ENCODE measurements at regions not wholly inside any gene's neighbourhood (a gene's known extent, or its start where the extent isn't known, plus 50 kb on each side); places are given as distances from the start of the nearest gene placed in this dataset.

- Mint-ChIP-seq H3K9me3 (peaks cover 1% of the 10 kb centered on the region), H3K36me3 (no peaks in the 10 kb centered on the region), H3K27ac (no peak overlapping the region), H3K4me3 (no peak overlapping the region), H3K27me3 (ENCODE audit: low read depth) (no peaks in the 10 kb centered on the region), H3K4me1 (no peaks in the 10 kb centered on the region)
- POLR2A ChIA-PET, result no interaction called here
- DNase-seq (ENCODE audit: low spot score) (no peak), ATAC-seq (no peak)
- CTCF ChIA-PET, result no interaction called here
- no peak for TF ChIP-seq JUN (CRISPR knock-in tag; IDR thresholded peaks at IDR 0.05)
- TF ChIP-seq, protein P1, sequence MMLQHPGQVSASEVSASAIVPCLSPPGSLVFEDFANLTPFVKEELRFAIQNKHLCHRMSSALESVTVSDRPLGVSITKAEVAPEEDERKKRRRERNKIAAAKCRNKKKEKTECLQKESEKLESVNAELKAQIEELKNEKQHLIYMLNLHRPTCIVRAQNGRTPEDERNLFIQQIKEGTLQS (CRISPR knock-in tag; conservative IDR thresholded peaks at IDR 0.05), result no peak
- no peak for TF ChIP-seq NFE2L1 (CRISPR knock-in tag; IDR thresholded peaks at IDR 0.05)
- TF ChIP-seq ZNF263 (CRISPR knock-in tag; IDR thresholded peaks at IDR 0.05; ENCODE audit: low read depth), result no peak
- TF ChIP-seq, protein P2, sequence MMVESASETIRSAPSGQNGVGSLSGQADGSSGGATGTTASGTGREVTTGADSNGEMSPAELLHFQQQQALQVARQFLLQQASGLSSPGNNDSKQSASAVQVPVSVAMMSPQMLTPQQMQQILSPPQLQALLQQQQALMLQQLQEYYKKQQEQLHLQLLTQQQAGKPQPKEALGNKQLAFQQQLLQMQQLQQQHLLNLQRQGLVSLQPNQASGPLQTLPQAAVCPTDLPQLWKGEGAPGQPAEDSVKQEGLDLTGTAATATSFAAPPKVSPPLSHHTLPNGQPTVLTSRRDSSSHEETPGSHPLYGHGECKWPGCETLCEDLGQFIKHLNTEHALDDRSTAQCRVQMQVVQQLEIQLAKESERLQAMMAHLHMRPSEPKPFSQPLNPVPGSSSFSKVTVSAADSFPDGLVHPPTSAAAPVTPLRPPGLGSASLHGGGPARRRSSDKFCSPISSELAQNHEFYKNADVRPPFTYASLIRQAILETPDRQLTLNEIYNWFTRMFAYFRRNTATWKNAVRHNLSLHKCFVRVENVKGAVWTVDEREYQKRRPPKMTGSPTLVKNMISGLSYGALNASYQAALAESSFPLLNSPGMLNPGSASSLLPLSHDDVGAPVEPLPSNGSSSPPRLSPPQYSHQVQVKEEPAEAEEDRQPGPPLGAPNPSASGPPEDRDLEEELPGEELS (CRISPR knock-in tag; IDR thresholded peaks at IDR 0.05), result no peak
- no peak for TF ChIP-seq NR3C1 (CRISPR knock-in tag; conservative IDR thresholded peaks at IDR 0.05; ENCODE audit: low read depth)
- no peak for TF ChIP-seq GTF2I (CRISPR knock-in tag; conservative IDR thresholded peaks at IDR 0.05)
- TF ChIP-seq FOXP1 (CRISPR knock-in tag; IDR thresholded peaks at IDR 0.05; ENCODE audit: borderline replicate concordance), result no peak
- TF ChIP-seq, protein P3, sequence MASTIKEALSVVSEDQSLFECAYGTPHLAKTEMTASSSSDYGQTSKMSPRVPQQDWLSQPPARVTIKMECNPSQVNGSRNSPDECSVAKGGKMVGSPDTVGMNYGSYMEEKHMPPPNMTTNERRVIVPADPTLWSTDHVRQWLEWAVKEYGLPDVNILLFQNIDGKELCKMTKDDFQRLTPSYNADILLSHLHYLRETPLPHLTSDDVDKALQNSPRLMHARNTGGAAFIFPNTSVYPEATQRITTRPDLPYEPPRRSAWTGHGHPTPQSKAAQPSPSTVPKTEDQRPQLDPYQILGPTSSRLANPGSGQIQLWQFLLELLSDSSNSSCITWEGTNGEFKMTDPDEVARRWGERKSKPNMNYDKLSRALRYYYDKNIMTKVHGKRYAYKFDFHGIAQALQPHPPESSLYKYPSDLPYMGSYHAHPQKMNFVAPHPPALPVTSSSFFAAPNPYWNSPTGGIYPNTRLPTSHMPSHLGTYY (CRISPR knock-in tag; IDR thresholded peaks at IDR 0.05), result no peak
- TF ChIP-seq, protein P4, sequence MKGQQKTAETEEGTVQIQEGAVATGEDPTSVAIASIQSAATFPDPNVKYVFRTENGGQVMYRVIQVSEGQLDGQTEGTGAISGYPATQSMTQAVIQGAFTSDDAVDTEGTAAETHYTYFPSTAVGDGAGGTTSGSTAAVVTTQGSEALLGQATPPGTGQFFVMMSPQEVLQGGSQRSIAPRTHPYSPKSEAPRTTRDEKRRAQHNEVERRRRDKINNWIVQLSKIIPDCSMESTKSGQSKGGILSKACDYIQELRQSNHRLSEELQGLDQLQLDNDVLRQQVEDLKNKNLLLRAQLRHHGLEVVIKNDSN (CRISPR knock-in tag; IDR thresholded peaks at IDR 0.05), result no peak
- TF ChIP-seq, protein P5, sequence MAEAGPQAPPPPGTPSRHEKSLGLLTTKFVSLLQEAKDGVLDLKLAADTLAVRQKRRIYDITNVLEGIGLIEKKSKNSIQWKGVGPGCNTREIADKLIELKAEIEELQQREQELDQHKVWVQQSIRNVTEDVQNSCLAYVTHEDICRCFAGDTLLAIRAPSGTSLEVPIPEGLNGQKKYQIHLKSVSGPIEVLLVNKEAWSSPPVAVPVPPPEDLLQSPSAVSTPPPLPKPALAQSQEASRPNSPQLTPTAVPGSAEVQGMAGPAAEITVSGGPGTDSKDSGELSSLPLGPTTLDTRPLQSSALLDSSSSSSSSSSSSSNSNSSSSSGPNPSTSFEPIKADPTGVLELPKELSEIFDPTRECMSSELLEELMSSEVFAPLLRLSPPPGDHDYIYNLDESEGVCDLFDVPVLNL (CRISPR knock-in tag; IDR thresholded peaks at IDR 0.05; ENCODE audit: borderline replicate concordance, low read depth), result no peak
- no peak for TF ChIP-seq ZNF317 (CRISPR knock-in tag; IDR thresholded peaks at IDR 0.05; ENCODE audit: borderline replicate concordance, low read depth)
- TF ChIP-seq EMX1 (CRISPR knock-in tag; IDR thresholded peaks at IDR 0.05), result no peak
These were observed 1717.7 kb upstream of the SEL1L start for GRCh38 chr14:83251402-83251801.

GRCh38 chr14:83253870-83254269 is 1720.2 kb upstream of the SEL1L start:
- POLR2A ChIA-PET, result no interaction called here
- H3K27me3 Mint-ChIP-seq (ENCODE audit: low read depth), result no peaks in the 10 kb centered on the region
- TF ChIP-seq, protein P2 (CRISPR knock-in tag; IDR thresholded peaks at IDR 0.05), result no peak
- DNase-seq (ENCODE audit: low spot score) (no peak), ATAC-seq (no peak)
- H3K36me3 Mint-ChIP-seq, result no peaks in the 10 kb centered on the region
- H3K4me1 Mint-ChIP-seq, result no peaks in the 10 kb centered on the region
- no peak overlapping the region for H3K27ac Mint-ChIP-seq
- H3K4me3 Mint-ChIP-seq, result no peak overlapping the region
- H3K9me3 Mint-ChIP-seq, result no peaks in the 10 kb centered on the region
- CTCF ChIA-PET, result no interaction called here

DNA sequence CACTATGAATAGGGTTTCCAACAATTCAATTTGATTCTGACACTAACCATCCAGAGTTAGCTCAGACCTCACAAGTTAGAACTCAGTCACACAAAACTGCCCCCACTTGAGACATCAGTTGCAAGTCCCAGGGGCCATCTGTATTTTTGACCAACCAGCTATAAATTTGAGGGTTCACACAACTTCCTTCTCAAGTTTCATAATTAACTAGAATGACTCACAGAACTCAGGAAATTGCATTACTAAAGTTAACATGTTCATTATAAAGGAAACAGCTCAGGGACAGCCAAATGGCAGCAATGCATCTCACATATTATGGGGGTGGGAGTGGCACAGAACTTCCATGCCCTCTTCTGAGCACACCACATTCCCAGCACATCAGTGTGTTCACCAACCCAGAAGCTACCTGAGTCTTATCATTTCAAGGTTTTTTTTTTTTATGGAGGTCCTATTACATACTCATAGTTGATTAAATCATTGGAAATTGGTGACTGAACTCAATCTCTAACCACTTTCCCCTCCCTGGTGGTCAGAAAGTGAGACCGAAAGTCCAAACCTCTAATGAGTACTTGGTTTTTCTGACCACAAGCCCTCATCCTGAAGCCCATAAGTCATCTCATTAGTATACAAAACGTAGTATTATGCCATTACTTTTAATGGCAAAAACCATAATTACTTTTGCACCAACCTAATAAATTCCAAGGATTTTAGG is 1721.5 kb upstream of the SEL1L start:
- Mint-ChIP-seq H3K9me3 (no peaks in the 10 kb centered on the region), H3K27me3 (ENCODE audit: low read depth) (no peaks in the 10 kb centered on the region), H3K4me3 (no peak overlapping the region), H3K36me3 (no peaks in the 10 kb centered on the region), H3K4me1 (no peaks in the 10 kb centered on the region), H3K27ac (no peak overlapping the region)
- ChIA-PET POLR2A (no interaction called here), CTCF (no interaction called here)
- no peak for TF ChIP-seq OVOL2 (CRISPR knock-in tag; IDR thresholded peaks at IDR 0.05; ENCODE audit: borderline replicate concordance)
- no peak for TF ChIP-seq ZNF121 (CRISPR knock-in tag; IDR thresholded peaks at IDR 0.05)
- no peak for TF ChIP-seq IRF2 (CRISPR knock-in tag; IDR thresholded peaks at IDR 0.05; ENCODE audit: borderline replicate concordance, low read depth)
- TF ChIP-seq, protein P6, sequence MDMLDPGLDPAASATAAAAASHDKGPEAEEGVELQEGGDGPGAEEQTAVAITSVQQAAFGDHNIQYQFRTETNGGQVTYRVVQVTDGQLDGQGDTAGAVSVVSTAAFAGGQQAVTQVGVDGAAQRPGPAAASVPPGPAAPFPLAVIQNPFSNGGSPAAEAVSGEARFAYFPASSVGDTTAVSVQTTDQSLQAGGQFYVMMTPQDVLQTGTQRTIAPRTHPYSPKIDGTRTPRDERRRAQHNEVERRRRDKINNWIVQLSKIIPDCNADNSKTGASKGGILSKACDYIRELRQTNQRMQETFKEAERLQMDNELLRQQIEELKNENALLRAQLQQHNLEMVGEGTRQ (CRISPR knock-in tag; IDR thresholded peaks at IDR 0.05), result no peak
- no peak for DNase-seq (ENCODE audit: low spot score)
- ATAC-seq, result no peak

All from WTC11 (cell line).